ENCODE measurements at regions not wholly inside any gene's neighbourhood (a gene's known extent, or its start where the extent isn't known, plus 50 kb on each side); places are given as distances from the start of the nearest gene placed in this dataset.
"Not testable (repeated sequence)": the region's sequence is repeated elsewhere in the genome, so short reads cannot be mapped to it uniquely, and the experiment has no call there.

DNA sequence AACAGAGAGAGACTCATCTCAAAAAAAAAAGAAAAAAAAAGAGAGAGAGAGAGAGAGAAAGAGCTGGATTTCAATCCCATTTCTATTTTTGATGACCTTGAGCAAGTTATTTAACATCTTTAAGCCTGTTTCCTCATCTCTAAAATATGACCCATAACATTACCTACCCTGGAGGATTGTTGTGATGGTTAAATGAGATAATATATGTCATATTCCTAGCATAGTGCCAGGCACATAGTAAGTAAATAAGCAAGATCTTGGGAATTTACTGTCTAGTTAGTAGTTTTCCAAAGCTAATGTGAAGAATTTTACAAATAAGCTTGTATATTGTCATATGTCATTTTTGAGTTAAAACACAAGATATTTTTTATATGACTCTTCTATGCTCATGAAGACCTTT, 236.5 kb downstream of the PHLDA1 start:
- no peak for DNase-seq (ENCODE audit: low spot score)

DNA sequence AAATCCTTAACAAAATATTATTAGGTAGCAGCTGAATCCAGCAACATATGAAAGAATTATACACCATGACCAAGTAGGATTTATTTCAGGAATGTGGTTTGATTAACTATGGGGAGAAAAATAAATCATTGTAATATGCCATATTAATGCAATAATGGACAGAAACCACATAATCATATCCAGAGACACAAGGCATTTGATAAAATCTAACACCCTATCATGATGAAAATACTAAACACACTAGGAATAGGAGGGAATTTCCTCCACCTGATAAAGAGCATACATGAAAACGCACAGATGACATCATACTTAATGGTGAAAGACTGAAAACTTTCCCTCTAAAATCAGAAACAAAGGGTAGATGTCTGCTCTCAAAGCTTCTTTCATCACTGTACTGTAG, 238.9 kb downstream of the PHLDA1 start:
- DNase-seq (ENCODE audit: low spot score): no peak

DNA sequence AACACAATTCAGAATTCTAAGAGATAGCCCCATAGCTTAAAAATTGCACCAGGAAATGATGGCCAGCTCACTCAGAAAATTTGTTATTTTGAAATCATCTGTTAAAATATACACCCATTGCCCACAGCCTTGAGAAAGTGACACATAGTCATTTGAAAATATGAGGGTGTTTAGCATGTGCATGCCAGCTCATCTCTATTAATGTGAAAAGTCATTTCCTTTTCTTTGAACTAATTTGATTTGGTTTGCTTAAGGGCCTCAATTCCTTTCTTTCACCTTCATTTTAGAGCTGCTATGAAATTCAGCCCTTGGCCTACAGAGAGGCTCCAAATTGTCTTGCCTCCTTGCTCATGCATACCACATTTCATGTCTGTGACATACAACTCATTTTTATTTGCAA, 241.4 kb downstream of the PHLDA1 start:
- no peak for DNase-seq (ENCODE audit: low spot score)

DNA sequence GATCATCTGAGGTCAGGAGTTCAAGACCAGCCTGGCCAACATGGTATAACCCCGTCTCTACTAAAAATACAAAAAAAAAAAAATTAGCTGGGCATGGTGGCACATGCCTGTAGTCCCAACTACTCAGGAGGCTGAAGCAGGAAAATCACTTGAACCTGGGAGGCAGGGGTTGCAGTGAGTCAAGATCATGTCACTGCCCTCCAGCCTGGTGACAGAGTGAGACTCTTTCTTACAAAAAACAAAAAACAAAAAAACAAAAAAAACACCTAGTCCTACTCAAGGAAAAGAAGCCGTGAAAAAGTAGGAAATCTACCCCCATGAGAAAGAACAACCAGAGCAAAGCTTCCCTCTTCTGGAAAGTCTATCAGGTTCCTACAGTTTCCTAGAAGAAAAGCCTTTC, 244.4 kb downstream of the PHLDA1 start:
- DNase-seq (ENCODE audit: low spot score): not testable (repeated sequence)

DNA sequence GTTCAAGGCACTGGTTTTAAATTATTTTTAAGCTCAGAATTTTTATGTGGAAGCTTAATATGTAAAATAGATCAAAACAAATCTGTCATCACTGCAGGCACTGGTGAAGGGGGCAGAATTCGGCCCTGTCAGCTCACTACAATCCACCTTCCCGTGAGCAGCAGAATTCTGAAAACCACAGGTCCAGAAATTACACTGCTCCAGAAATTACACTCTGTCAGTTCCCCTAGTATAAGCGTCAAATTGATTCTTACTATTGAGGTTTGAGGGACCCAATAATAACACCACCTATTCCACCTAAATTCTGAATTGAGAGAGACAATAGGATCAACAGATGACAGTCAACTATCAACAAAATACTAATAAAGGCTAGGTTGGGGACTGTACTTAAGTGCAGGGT, 245.5 kb downstream of the PHLDA1 start:
- no peak for DNase-seq (ENCODE audit: low spot score)

DNA sequence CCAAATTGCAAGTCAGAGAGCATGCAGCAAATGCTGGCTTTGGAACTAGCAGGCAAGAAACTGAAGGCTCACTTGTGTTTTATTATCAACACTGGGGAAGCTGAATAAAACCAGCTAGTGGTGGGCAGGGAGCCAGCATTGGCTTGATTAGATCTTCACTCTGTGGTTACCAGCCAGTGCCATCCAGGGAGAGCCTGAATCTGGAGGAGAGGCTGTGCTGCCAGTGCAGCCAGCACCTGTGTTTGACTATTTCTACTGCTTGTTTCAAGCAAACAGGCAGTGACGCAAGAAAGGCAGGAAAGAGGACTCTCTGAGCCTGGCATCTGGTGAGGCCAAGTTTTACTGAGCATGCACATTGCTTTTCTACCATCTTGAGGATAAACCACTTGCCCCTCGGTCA, 247.0 kb downstream of the PHLDA1 start:
- no peak for DNase-seq (ENCODE audit: low spot score)

DNA sequence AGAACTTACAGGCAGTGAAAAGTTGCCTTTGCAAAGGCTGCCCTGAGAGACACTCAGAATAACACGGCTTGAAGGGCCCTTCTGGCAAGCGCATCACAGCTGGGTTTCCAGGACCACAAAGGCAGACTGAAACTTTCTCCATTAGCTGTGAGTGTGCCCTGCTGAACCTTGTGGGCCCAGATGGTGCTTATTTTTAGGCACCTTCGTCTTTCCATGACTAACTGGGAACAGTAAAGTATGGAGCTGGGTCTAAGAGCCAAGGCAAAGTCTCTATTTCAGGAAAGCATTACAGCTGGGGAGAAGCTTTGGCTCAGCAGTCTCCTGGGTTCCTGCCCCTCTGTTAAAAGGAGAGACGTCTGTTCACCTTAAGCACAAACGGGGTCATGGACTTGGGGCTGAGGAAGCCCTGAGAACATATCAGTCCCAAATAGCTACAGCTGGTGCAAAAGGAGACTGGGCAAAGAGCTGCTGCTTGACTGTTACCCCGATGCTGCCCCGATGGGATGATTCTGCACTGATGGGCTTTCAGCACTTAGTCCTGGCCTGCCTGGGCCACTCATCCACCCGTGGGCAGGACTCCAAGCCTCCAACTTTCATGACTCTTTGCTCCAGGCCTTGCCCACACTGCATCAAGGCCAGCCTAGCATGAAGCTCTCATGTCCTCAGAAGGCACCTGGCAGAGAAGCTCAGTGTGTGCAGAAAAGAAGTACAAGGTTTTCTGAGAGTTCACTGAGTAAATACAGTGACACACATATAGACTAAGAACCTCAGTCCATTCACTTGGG, 248.3 kb downstream of the PHLDA1 start:
- no peak for DNase-seq (ENCODE audit: low spot score)

DNA sequence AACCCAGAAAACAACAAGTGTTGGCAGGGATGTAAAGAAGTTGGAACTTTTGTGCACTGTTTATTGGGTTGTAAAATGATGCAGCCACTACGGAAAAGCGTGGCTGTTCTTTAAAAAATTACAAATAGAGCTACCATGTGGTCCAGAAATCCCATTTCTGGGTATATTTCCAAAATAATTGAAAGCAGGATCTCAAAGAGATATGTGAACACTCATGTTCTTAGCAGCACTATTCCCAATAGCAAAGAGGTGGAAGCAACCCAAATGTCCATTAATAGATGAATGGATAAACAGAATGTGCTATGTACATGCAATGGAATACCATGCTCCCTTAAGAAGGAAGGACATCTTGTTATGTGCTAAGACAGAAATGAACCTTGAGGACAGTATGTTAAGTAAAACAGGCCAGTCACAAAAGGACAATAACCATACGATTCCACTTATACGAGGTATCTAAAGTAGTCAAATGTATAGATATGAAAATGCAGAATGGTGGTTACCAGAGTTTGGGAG, 249.5 kb downstream of the PHLDA1 start:
- no peak for DNase-seq (ENCODE audit: low spot score)

DNA sequence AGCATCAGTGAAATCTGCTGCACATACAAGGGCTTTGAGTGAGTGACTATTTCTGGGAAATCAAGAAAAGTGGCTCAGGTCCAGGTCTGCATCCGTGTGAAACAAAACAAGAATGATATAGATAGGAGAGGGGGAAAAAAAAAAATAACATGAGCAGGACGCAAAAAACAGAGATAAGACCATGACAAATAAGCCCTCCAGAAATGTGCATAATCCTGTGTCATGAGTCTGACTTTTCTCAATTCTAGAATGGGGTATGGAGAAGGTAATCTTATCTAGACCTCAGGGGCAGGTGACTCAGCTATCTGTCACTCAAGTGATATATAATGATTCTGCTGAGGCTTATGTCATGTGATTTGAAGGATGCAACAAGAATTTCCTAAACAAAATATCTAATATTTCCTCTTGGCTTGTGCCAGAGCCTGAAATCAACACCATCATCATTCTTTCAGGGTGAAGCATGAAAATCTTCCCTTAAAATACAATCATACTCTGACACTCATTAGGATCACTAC, 250.0 kb downstream of the PHLDA1 start:
- DNase-seq (ENCODE audit: low spot score): no peak

DNA sequence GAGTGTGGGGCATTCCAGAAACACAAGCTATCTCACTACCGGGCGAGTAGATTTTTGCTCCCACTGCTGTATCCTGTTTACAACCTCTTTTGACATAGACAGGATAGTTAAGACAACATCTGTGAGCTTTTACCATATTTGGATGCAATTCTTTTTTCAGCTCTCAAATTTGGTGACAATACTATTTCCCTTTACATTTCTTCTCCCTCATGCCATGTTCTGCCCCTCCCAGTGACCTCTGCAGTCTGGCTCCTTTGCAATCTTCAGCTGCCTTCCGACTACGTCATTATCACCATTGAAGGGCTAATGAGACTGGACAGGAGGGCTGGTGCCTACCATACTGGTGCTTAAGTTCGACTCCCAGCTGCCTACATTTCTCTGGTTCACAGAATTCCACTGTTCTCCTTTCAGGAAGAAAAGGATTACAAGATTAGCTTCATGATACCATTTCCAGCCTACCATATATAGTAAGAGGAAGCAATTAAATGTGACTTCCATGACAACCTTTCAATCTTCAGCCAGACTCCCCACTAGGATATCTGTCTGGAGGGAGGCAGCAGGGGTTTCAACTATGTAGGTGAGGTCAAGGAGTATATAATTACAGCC, 251.6 kb downstream of the PHLDA1 start:
- no peak for DNase-seq (ENCODE audit: low spot score)

DNA sequence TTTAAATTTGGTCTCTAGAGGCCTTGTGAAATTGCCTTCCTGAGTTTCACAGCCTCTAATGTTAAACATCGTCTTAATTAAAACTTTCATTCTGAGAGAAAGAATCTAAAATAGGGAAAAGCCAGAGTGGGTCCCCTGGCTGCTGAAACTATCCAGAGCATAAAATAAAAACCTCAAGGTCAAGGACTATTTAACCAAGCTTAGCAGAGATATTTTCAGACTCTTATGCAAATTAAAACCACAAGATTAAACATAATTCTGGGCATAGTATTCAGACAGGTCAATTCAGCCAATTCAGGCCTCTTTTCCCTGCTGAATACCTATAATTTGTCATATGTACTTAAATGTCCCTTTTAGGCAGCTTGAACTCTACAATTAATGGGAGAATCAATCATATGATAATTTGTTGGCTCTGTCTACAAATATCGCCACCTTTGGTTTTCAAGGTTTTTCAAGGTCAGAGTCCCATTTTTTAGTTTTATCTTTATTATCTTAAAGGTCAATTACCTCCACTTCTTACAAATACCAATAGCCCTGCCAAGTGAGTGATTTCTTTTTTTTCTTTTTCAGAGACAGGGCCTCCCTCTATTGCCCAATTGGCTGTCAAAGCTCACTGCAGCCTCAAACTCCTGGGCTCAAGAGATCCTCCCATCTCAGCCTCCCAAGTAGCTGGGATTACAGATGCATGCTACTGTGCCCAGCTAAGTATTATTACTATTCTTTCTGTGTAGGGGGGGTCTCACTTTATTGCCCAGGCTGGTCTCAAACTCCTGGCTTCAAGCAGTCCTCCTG, 257.1 kb downstream of the PHLDA1 start:
- DNase-seq (ENCODE audit: low spot score): no peak

DNA sequence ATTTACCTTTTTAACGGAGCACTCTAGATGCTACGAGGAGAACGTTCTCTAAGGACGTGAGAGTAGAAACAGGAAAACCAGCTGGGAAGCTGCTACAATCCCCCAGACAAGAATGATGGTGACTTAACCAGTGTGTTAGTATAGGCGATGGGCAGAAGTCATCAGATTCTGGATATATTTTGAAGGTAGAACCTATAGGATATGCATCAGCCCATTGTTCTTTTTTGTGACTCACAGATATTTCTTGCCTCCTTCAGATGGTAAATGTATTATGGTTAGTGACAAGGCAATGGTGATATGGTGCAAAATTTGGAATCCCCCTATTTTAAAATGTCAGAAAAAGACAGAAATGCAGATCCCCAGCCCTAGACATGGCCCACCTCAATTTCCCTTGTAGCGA, 258.2 kb downstream of the PHLDA1 start:
- no peak for DNase-seq (ENCODE audit: low spot score)

DNA sequence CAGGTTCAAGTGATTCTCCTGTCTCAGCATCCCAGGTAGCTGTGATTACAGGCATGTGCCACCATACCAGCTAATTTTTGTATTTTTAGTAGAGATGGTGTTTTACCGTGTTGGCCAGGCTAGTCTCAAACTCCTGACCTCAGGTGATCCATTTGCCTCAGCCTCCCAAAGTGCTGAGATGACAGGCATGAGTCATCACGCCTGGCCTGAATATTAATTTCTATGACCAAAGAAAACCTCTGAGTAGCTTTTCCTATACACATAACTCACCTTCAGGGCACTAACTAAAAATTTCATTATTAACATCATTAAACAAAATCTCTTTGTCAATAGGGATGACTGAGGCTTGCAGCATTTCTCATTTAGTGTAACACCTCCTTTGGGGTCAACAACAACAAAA, 259.6 kb upstream of the KRR1 start:
- DNase-seq (ENCODE audit: low spot score): no peak

DNA sequence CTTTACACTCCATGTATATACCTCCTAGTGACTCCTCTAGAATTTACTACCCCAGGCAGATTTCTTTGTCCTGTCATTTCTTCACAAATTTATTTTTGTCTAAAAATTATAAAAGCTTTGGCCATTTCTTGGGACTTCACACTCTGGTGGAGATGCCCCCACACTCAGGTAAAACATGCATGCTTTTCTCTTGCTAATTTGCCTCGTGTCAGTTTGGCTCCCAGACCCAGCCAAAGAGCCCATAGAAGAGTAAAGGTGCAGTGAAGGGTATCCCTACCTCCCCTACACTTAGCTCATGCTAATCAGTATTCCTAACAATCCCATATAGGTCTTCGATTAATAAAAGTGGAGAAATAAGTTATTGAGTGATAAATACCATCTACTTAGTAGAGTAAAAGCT, 256.5 kb upstream of the KRR1 start:
- no peak for DNase-seq (ENCODE audit: low spot score)

DNA sequence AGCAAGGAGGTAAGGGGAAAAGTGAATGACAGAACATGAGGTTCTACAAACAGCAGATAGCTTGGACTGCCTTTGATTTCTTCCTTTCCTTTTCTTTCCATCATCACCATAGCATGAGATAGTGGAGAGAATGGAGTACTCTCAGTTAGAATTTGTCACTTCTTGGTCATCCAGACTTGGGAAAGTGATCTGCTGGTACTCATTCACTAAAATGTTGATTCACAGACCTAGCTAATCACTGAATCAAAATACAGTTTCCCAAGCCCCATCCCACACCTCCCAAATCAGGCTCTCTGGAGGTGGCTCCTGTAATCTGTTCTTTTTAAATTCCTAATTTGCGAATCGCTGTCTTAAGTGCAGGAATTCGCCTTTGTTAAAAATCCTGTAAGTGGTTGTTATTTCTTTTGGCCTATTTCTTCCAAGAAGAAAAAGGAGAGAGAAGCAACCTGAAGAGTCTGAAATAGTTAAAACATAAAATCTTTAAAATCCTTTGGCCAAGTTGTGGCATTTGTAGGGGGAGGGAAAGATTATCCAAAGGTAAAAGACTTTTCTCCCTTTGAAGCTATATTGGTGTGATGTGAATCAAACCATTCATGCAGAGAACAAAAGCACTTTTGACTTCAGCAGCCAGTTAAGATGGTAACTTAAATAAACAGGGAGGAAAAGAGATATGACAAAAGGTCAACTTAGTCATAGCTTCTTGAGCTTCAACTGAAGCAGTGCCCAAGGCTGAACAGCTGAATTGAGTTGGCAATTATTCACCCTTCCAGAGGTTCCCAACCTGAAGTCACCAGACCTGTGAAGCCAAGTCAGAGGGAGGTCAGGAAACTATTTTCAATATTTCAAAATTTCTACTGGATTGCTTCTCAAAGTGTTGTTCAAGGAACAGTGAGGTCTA, 255.1 kb upstream of the KRR1 start:
- DNase-seq (ENCODE audit: low spot score): no peak

DNA sequence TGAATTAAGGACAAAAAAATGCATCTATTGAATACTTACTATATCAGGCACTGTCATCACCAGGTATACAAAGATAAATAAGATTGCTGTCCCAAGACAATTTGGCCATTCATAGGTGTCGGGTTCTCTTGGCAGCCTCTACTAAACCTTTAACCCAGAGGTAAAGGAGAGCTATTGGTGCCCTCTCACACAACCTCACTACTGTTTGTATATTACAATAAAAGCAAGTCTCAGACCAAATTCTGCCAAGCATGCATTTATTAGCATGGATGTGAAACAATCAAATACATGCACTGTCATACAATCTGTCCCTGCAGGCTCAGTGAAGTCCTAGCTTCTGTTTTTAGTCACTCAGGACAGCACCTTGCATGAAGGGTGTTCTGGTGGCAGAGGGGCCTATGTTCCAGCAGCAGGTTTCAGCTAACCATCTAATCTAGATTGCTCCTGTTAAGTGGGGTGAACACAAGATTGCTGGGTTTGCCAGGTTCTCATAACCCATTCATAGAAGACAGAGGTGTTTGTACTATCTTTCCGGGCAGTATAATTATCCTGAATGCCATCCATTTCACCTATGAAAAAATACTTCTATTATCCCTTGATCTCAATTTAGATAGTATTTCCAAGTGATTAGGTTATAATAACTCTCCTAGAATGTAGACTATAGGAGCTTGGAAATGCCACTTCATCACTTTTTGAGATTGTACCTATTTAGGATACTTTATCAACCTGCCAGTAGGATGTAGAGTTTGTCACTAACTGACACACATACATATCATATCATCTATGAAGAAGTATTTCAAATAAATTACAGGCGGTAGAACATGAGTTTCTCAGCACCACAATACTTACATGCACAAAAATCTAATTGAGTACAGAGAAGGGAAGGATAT, 254.0 kb upstream of the KRR1 start:
- no peak for DNase-seq (ENCODE audit: low spot score)

DNA sequence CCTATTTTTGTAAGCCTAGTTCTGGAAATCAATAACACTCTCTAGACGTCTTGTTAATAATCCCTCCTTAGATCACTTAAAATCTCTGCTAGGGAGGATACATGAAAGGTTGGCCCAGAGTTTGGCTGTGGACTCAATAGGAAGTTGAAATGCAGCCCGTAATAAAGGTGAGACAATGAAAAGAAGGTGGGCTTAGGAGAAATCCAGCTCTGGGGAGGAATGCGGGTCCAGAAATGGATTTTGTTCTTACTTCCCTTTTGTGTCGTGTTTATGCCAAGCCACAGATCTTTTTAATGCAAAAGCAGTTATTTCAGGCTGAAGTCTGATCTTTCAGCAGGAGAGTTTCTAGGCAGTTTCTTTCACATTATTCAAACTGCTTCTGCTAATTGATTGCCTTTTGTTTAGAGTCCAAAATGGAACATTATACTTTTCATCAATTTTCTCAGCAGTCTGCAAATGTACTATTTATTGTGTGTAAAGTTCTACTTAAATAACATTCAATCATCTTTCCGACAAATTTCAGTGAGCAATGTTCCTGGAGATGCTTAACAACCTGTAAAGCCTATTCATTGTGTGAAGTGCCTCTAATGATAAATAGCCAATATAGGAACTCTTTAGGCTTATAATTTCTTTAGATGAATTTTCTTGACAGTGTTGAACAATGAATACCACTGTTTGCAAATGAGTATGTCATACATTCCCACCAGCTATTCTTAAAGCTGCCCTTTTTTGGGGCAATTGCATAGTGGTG, 252.9 kb upstream of the KRR1 start:
- no peak for DNase-seq (ENCODE audit: low spot score)

DNA sequence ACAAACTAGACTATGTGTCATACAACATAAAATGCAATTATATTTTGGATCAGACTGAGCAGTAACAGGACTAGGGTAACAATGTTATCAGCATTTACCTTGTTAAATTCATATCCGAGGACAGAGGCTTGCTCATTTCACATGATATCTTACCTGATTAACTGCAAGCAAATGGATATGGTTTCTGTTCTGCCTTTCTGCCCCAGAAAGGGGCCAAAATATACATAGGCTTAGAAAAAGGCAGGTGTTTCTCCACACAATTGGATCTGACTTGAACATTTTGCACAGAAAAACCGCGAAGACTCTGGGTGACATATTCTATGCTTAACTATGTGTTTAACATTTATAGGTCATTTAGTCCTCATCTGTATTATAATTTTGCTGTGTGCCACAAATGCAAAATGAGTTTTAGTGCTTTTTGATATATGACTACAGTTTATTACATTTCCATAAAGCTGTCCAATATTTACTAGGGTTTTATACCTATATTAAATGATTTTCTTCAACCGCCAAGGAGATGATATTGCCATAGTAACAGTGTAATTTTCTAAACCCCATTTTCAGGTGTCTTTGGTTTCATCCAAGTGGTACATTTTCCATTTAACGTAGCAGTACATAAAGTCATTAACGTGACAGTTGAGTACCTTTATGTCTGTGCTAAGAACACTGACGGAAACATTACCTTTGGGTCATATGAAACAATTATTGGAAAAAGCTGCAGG, 249.3 kb upstream of the KRR1 start:
- no peak for DNase-seq (ENCODE audit: low spot score)

DNA sequence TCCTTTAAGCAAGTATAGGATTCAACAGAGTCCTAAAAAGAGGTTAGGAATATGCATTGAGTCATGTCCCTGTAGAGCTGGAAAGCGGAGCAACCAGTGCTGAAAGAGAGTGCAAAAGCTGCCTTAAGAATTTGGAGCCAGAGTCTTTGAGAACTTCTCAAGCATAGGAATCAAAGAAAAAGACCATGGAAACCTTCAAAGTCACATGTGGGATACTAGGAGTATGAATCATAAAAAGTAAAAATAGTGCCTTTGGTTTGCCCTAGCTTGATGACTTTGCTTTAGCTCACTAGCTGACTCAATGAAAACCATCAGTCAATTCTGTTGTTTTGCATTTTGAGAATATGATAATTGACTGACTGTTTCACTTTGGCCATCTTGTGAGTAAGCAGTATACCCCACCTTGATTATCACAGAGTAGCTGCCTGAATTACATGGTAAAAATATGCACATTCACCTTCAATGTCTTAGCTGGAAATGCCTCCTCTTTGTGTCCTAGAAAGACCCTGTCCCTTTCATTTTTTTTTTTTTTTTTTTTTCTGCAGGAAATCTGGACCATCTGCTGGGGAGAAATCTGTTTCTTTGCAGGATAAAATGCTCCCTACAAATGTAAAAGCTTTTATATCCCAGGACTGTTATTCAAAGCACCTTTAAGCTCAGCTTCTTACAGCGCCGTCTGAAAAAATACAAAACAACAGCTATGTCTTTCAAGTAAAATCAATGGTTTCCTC, 248.6 kb upstream of the KRR1 start:
- no peak for DNase-seq (ENCODE audit: low spot score)
